ENCODE measurements at regions not wholly inside any gene's neighbourhood (a gene's known extent, or its start where the extent isn't known, plus 50 kb on each side); places are given as distances from the start of the nearest gene placed in this dataset.
"Not testable (repeated sequence)": the region's sequence is repeated elsewhere in the genome, so short reads cannot be mapped to it uniquely, and the experiment has no call there.

- H3K27ac ChIP-seq: no peak overlapping the region
- DNase-seq (ENCODE audit: low read depth, low spot score): no peak
- H3K4me3 ChIP-seq: no peak overlapping the region
- no peak for TF ChIP-seq FOXP2 (optimal IDR thresholded peaks at IDR 0.05; ENCODE audit: control extremely low read depth, extremely low read length, insufficient read depth)
- no peak for TF ChIP-seq POLR2AphosphoS5 (IDR thresholded peaks at IDR 0.05; ENCODE audit: borderline replicate concordance, low read depth, low read length)
- TF ChIP-seq EZH2 (IDR thresholded peaks at IDR 0.05): no peak
- H3K9me3 ChIP-seq (ENCODE audit: low read depth, low read length): no peaks in the 10 kb centered on the region
- no peaks in the 10 kb centered on the region for H3K36me3 ChIP-seq (ENCODE audit: insufficient read depth, low read length)
- no peak overlapping the region for H3K9ac ChIP-seq (ENCODE audit: insufficient read length)
These were observed 766.9 kb downstream of the TDRD15 start for GRCh38 chr2:21890716-21891115.

- no peak for DNase-seq (ENCODE audit: low read depth, low spot score)
- TF ChIP-seq POLR2AphosphoS5 (IDR thresholded peaks at IDR 0.05; ENCODE audit: borderline replicate concordance, low read depth, low read length): no peak
- no peak for TF ChIP-seq EZH2 (IDR thresholded peaks at IDR 0.05)
- no peak for TF ChIP-seq FOXP2 (optimal IDR thresholded peaks at IDR 0.05; ENCODE audit: control extremely low read depth, extremely low read length, insufficient read depth)
- Histone ChIP-seq H3K9me3 (ENCODE audit: low read depth, low read length) (no peaks in the 10 kb centered on the region), H3K4me3 (no peak overlapping the region), H3K9ac (ENCODE audit: insufficient read length) (no peak overlapping the region), H3K36me3 (ENCODE audit: insufficient read depth, low read length) (no peaks in the 10 kb centered on the region), H3K27ac (no peak overlapping the region)
These were observed 767.4 kb downstream of the TDRD15 start for GRCh38 chr2:21891191-21891590.

- Histone ChIP-seq H3K36me3 (ENCODE audit: insufficient read depth, low read length) (no peaks in the 10 kb centered on the region), H3K27ac (no peak overlapping the region), H3K9me3 (ENCODE audit: low read depth, low read length) (no peaks in the 10 kb centered on the region), H3K9ac (ENCODE audit: insufficient read length) (no peak overlapping the region), H3K4me3 (no peak overlapping the region)
- no peak for DNase-seq (ENCODE audit: low read depth, low spot score)
- TF ChIP-seq POLR2AphosphoS5 (IDR thresholded peaks at IDR 0.05; ENCODE audit: borderline replicate concordance, low read depth, low read length) (no peak), FOXP2 (optimal IDR thresholded peaks at IDR 0.05; ENCODE audit: control extremely low read depth, extremely low read length, insufficient read depth) (no peak), EZH2 (IDR thresholded peaks at IDR 0.05) (no peak)
These were observed 768.4 kb downstream of the TDRD15 start for GRCh38 chr2:21892140-21892539.

- TF ChIP-seq POLR2AphosphoS5 (IDR thresholded peaks at IDR 0.05; ENCODE audit: borderline replicate concordance, low read depth, low read length) (no peak), FOXP2 (optimal IDR thresholded peaks at IDR 0.05; ENCODE audit: control extremely low read depth, extremely low read length, insufficient read depth) (no peak), EZH2 (IDR thresholded peaks at IDR 0.05) (no peak)
These were observed 771.4 kb downstream of the TDRD15 start for GRCh38 chr2:21895200-21895599.

DNA sequence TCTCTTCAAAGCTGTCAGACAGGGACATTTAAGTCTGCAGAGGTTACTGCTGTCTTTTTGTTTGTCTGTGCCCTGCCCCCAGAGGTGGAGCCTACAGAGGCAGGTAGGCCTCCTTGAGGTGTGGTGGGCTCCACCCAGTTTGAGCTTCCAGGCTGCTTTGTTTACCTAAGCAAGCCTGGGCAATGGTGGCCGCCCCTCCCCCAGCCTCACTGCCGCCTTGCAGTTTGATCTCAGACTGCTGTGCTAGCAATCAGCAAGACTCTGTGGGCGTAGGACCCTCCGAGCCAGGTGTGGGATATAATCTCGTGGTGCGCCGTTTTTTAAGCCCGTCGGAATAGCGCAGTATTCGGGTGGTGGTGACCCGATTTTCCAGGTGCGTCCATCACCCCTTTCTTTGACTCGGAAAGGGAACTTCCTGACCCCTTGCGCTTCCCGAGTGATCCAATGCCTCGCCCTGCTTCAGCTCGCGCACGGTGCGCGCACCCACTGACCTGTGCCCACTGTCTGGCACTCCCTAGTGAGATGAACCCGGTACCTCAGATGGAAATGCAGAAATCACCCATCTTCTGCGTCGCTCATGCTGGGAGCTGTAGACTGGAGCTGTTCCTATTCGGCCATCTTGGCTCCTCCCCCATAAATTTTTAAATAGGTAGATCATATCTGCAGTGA lies 785.1 kb downstream of the TDRD15 start:
- not testable (repeated sequence) for H3K27ac ChIP-seq; H3K36me3 ChIP-seq (ENCODE audit: insufficient read depth, low read length); H3K9ac ChIP-seq (ENCODE audit: insufficient read length); H3K4me3 ChIP-seq; H3K9me3 ChIP-seq (ENCODE audit: low read depth, low read length); DNase-seq (ENCODE audit: low read depth, low spot score)

More at GRCh38 chr2:21895200-21895599, 771.4 kb downstream of the TDRD15 start:
- Histone ChIP-seq H3K9me3 (ENCODE audit: low read depth, low read length) (no peaks in the 10 kb centered on the region), H3K36me3 (ENCODE audit: insufficient read depth, low read length) (no peaks in the 10 kb centered on the region), H3K4me3 (no peak overlapping the region), H3K9ac (ENCODE audit: insufficient read length) (no peak overlapping the region), H3K27ac (no peak overlapping the region)
- no peak for DNase-seq (ENCODE audit: low read depth, low spot score)

- TF ChIP-seq EZH2 (IDR thresholded peaks at IDR 0.05): no peak
- no peak for TF ChIP-seq POLR2AphosphoS5 (IDR thresholded peaks at IDR 0.05; ENCODE audit: borderline replicate concordance, low read depth, low read length)
- TF ChIP-seq FOXP2 (optimal IDR thresholded peaks at IDR 0.05; ENCODE audit: control extremely low read depth, extremely low read length, insufficient read depth): no peak
- no peak for DNase-seq (ENCODE audit: low read depth, low spot score)
- Histone ChIP-seq H3K36me3 (ENCODE audit: insufficient read depth, low read length) (no peaks in the 10 kb centered on the region), H3K27ac (no peak overlapping the region), H3K9ac (ENCODE audit: insufficient read length) (no peak overlapping the region), H3K9me3 (ENCODE audit: low read depth, low read length) (no peaks in the 10 kb centered on the region), H3K4me3 (no peak overlapping the region)
These were observed 787.2 kb downstream of the TDRD15 start for GRCh38 chr2:21910832-21911507.

DNA sequence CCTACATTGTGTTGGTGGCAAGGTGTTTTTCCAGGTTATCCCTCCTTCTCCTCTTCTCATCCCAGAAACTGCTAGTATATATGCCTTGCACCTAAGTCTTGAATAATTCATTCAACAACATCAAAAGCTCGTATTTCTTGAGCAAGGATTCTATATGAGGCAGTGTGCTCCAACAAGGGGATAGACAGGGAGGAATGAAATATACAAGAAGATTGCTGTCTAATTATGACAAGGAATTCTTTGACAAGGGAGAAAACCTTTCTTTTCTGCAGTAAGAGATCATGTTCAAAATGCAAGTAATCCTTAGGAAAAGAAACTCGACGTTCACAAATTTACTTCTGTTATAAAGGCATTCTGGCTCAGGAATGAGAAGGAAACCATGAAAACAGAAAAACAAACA lies 788.6 kb downstream of the TDRD15 start:
- Histone ChIP-seq H3K36me3 (ENCODE audit: insufficient read depth, low read length) (no peaks in the 10 kb centered on the region), H3K9me3 (ENCODE audit: low read depth, low read length) (no peaks in the 10 kb centered on the region), H3K9ac (ENCODE audit: insufficient read length) (no peak overlapping the region), H3K4me3 (no peak overlapping the region), H3K27ac (no peak overlapping the region)
- no peak for DNase-seq (ENCODE audit: low read depth, low spot score)
- TF ChIP-seq EZH2 (IDR thresholded peaks at IDR 0.05): no peak
- TF ChIP-seq POLR2AphosphoS5 (IDR thresholded peaks at IDR 0.05; ENCODE audit: borderline replicate concordance, low read depth, low read length): no peak
- no peak for TF ChIP-seq FOXP2 (optimal IDR thresholded peaks at IDR 0.05; ENCODE audit: control extremely low read depth, extremely low read length, insufficient read depth)

DNA sequence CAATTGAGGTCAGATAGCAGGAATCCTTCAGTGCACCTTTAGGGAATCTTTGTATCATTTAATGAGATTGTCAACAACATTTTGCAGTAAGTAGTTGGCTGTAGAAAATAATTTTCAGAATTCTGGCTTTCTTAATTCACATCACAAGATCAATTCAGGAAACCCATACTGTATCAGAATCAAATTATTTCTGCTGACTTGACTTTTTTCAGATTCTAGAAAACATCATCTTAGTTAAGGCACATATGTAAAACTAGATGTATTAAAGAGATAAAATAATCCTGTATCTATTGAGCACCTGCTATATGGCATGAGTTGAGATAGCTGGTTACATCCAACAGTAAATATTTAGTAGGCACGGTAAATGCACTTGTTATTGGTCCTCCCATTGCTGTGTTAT lies 791.4 kb downstream of the TDRD15 start:
- TF ChIP-seq EZH2 (IDR thresholded peaks at IDR 0.05): no peak
- TF ChIP-seq POLR2AphosphoS5 (IDR thresholded peaks at IDR 0.05; ENCODE audit: borderline replicate concordance, low read depth, low read length): no peak
- no peak for TF ChIP-seq FOXP2 (optimal IDR thresholded peaks at IDR 0.05; ENCODE audit: control extremely low read depth, extremely low read length, insufficient read depth)
- H3K9me3 ChIP-seq (ENCODE audit: low read depth, low read length): no peaks in the 10 kb centered on the region
- no peaks in the 10 kb centered on the region for H3K36me3 ChIP-seq (ENCODE audit: insufficient read depth, low read length)
- no peak overlapping the region for H3K4me3 ChIP-seq
- H3K9ac ChIP-seq (ENCODE audit: insufficient read length): no peak overlapping the region
- no peak for DNase-seq (ENCODE audit: low read depth, low spot score)
- no peak overlapping the region for H3K27ac ChIP-seq

Data from SK-N-MC (cell line).